CD4-positive, alpha-beta T cell (primary cell): ENCODE measurements at regions not wholly inside any gene's neighbourhood (a gene's known extent, or its start where the extent isn't known, plus 50 kb on each side); places are given as distances from the start of the nearest gene placed in this dataset.

Experiments
- ATAC-seq: fragments of 200-7000 bp; cut with Tn5 transposase; one replicate; pipeline ENCODE4 v1.10.0; 2022; ENCODE audit warnings: mild to moderate bottlenecking; ENCODE audit not compliant: poor library complexity
- CTCF ChIA-PET: fragments of 350-600 bp; sonication (Branson Sonifier 250); formaldehyde crosslinking; loops from one replicate; lab custom pipeline; 2021; ENCODE audit warnings: antibody characterized with exemption, inconsistent platforms; lab: Charles Lee
- POLR2A ChIA-PET: fragments of 350-600 bp; sonication (Branson Sonifier 250); formaldehyde crosslinking; loops from one replicate; lab custom pipeline; 2021; ENCODE audit warnings: antibody characterized with exemption, inconsistent platforms; lab: Charles Lee
- DNase-seq, 14 experiments: peaks; one replicate each; pipeline ENCODE4 v3.0.0-alpha.2; 2013 to 2020; ENCODE audit warnings: mixed read lengths in 2 of 14
- H3K27ac ChIP-seq, 2 donors: one replicate each; pipeline versions ENCODE4 v1.5.1 to v1.7.0; 2013; ENCODE audit warnings: low read length in 2 of 2, low read depth in 1 of 2, mild to moderate bottlenecking in 1 of 2
- H3K27me3 ChIP-seq, 2 experiments: 1 replicate in 1 of 2; 2 replicates in 1 of 2; pipeline versions ENCODE4 v1.6.1 to v1.7.0; 2013; ENCODE audit warnings: low read length in 2 of 2, control low read depth in 1 of 2, mild to moderate bottlenecking in 1 of 2, moderate library complexity in 1 of 2; ENCODE audit not compliant: insufficient read depth in 2 of 2, control insufficient read depth in 1 of 2
- H3K36me3 ChIP-seq: one replicate; pipeline ENCODE4 v1.6.1; 2013; ENCODE audit warnings: low read length, control low read depth; ENCODE audit not compliant: insufficient read depth
- H3K4me1 ChIP-seq: one replicate; pipeline ENCODE4 v1.6.1; 2013; ENCODE audit warnings: low read length, control low read depth; ENCODE audit not compliant: insufficient read depth
- H3K4me3 ChIP-seq: one replicate; pipeline ENCODE4 v1.5.1; 2013; ENCODE audit warnings: mild to moderate bottlenecking, low read length, moderate library complexity
- H3K9me3 ChIP-seq, 2 experiments: 1 replicate in 1 of 2; 2 replicates in 1 of 2; pipeline versions ENCODE4 v1.6.1 to v1.7.0; 2013; ENCODE audit warnings: low read length in 2 of 2, mild to moderate bottlenecking in 2 of 2, control low read depth in 1 of 2, moderate library complexity in 1 of 2; ENCODE audit not compliant: control insufficient read depth in 1 of 2, insufficient read depth in 1 of 2
- H3K27ac Mint-ChIP-seq: one replicate; pipeline ENCODE4 v1.8.0; 2020; ENCODE audit warnings: mixed read lengths
- H3K27me3 Mint-ChIP-seq: one replicate; pipeline ENCODE4 v1.8.0; 2021; ENCODE audit warnings: mixed read lengths
- H3K36me3 Mint-ChIP-seq: one replicate; pipeline ENCODE4 v1.8.0; 2021; ENCODE audit warnings: low read depth, mixed read lengths
- H3K4me1 Mint-ChIP-seq: one replicate; pipeline ENCODE4 v1.8.0; 2021; ENCODE audit warnings: low read depth, mixed read lengths
- H3K4me3 Mint-ChIP-seq: one replicate; pipeline ENCODE4 v1.8.0; 2020; ENCODE audit warnings: mild to moderate bottlenecking, mixed read lengths
- H3K9me3 Mint-ChIP-seq: one replicate; pipeline ENCODE4 v1.8.0; 2020; ENCODE audit warnings: mixed read lengths
- CTCF ChIP-seq: fragments of 200-600 bp; IDR thresholded peaks from one replicate; pipeline ENCODE4 v1.8.0; 2022; ENCODE audit warnings: antibody characterized with exemption, mild to moderate bottlenecking
- intact Hi-C, 2 experiments: fragments of 100-400 bp; cut with DNase I in 1 of 2; cut with micrococcal nuclease in 1 of 2; formaldehyde crosslinking; loops; one replicate each; pipeline versions ENCODE4 v1.15.1 to v1.9.0; 2023 to 2025; cut with DNase I, micrococcal nuclease

GRCh38 chr5:118614731-118615456 lies 373.5 kb downstream of the DTWD2 start:
- Histone ChIP-seq H3K27ac (no peak overlapping the region), H3K4me1 (no peaks in the 10 kb centered on the region), H3K4me3 (no peak overlapping the region), H3K27me3 (no peaks in the 10 kb centered on the region), H3K9me3 (no peaks in the 10 kb centered on the region), H3K36me3 (no peaks in the 10 kb centered on the region)
- ATAC-seq: no peak
- intact Hi-C loops: no loop called here
- DNase-seq: no peak
- ChIA-PET POLR2A (no interaction called here), CTCF (no interaction called here)
- H3K27me3 Mint-ChIP-seq: no peaks in the 10 kb centered on the region
- no peak overlapping the region for H3K27ac Mint-ChIP-seq
- no peaks in the 10 kb centered on the region for H3K9me3 Mint-ChIP-seq
- H3K4me1 Mint-ChIP-seq: no peaks in the 10 kb centered on the region
- H3K4me3 Mint-ChIP-seq: no peak overlapping the region
- H3K36me3 Mint-ChIP-seq: no peaks in the 10 kb centered on the region
- no peak for TF ChIP-seq CTCF

- no peak for TF ChIP-seq CTCF
- no peaks in the 10 kb centered on the region for H3K9me3 Mint-ChIP-seq
- no peak for DNase-seq
- H3K4me1 ChIP-seq: no peaks in the 10 kb centered on the region
- H3K36me3 Mint-ChIP-seq: no peaks in the 10 kb centered on the region
- no peak for ATAC-seq
- H3K4me3 ChIP-seq: no peak overlapping the region
- no peaks in the 10 kb centered on the region for H3K36me3 ChIP-seq
- H3K4me3 Mint-ChIP-seq: no peak overlapping the region
- no peaks in the 10 kb centered on the region for H3K9me3 ChIP-seq
- H3K27ac Mint-ChIP-seq: no peak overlapping the region
- ChIA-PET CTCF (no interaction called here), POLR2A (no interaction called here)
- no peaks in the 10 kb centered on the region for H3K4me1 Mint-ChIP-seq
- intact Hi-C loops: no loop called here
- no peak overlapping the region for H3K27ac ChIP-seq
- no peaks in the 10 kb centered on the region for H3K27me3 Mint-ChIP-seq
- H3K27me3 ChIP-seq: no peaks in the 10 kb centered on the region
Measured at GRCh38 chr5:118611332-118611945, 376.9 kb downstream of the DTWD2 start.

GRCh38 chr5:118606940-118607339 lies 381.4 kb downstream of the DTWD2 start:
- Histone ChIP-seq H3K36me3 (no peaks in the 10 kb centered on the region), H3K4me1 (no peaks in the 10 kb centered on the region), H3K4me3 (no peak overlapping the region), H3K27me3 (no peaks in the 10 kb centered on the region), H3K9me3 (no peaks in the 10 kb centered on the region), H3K27ac (no peak overlapping the region)
- ATAC-seq (no peak), DNase-seq (no peak)
- intact Hi-C loops: no loop called here
- CTCF ChIA-PET: no interaction called here
- H3K27ac Mint-ChIP-seq: no peak overlapping the region
- H3K36me3 Mint-ChIP-seq: no peaks in the 10 kb centered on the region
- no peaks in the 10 kb centered on the region for H3K27me3 Mint-ChIP-seq
- H3K9me3 Mint-ChIP-seq: no peaks in the 10 kb centered on the region
- no peak overlapping the region for H3K4me3 Mint-ChIP-seq
- H3K4me1 Mint-ChIP-seq: no peaks in the 10 kb centered on the region
- POLR2A ChIA-PET: interaction anchor here (0.6 kb wide), 1 partner anchor 28 kb away, joined by 3 read pairs; no protein-coding TSS in a partner anchor
- no peak for TF ChIP-seq CTCF
